ENCODE measurements at regions not wholly inside any gene's neighbourhood (a gene's known extent, or its start where the extent isn't known, plus 50 kb on each side); places are given as distances from the start of the nearest gene placed in this dataset.

DNA sequence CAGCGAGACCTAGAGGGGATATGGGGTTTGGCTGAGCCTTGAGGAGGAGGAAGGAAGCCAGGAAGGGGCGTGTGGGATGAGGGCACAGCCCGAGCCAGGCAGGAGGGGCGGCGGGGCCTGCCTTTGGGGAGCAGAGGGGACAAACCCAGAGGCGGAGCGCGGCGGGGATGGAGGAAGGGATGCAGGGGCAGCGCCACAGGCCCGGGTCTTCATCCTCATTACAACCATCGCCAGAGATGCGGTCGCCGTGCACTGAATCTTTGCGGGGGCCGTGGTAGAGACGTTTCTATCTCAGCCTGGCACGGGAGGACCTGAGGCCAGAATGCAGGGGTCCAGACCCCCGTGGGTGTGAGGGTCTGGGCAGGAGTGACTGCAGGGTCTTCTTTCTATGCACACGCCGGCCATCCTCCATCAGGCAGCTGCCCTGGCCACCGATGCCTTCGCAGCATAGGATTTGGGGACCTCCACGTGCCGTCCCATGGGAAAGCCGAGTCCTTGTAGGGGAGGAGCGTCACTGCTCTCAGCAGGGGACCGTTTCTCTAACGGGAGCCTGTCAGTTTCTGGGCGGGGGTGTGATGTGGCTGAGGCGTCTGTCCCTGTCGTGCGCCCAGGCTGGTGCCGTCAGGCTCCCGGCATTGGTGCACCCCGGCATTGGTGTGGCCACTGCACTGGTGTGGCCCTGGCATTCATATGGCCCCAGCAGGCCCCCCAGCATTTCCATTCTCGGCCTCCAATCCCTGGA lies 1267.9 kb downstream of the BRD1 start:
- TF ChIP-seq, protein P1, sequence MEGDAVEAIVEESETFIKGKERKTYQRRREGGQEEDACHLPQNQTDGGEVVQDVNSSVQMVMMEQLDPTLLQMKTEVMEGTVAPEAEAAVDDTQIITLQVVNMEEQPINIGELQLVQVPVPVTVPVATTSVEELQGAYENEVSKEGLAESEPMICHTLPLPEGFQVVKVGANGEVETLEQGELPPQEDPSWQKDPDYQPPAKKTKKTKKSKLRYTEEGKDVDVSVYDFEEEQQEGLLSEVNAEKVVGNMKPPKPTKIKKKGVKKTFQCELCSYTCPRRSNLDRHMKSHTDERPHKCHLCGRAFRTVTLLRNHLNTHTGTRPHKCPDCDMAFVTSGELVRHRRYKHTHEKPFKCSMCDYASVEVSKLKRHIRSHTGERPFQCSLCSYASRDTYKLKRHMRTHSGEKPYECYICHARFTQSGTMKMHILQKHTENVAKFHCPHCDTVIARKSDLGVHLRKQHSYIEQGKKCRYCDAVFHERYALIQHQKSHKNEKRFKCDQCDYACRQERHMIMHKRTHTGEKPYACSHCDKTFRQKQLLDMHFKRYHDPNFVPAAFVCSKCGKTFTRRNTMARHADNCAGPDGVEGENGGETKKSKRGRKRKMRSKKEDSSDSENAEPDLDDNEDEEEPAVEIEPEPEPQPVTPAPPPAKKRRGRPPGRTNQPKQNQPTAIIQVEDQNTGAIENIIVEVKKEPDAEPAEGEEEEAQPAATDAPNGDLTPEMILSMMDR (IDR thresholded peaks at IDR 0.05; ENCODE audit: low read depth, low read length), result no peak
- TF ChIP-seq, protein P2, sequence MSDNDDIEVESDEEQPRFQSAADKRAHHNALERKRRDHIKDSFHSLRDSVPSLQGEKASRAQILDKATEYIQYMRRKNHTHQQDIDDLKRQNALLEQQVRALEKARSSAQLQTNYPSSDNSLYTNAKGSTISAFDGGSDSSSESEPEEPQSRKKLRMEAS (IDR thresholded peaks at IDR 0.05; ENCODE audit: low read depth, low read length), result no peak
- TF ChIP-seq MYC (IDR thresholded peaks at IDR 0.05; ENCODE audit: low read depth, low read length) (no peak), POLR2A (IDR thresholded peaks at IDR 0.05; ENCODE audit: extremely low read depth, insufficient read length) (no peak)

Data from NB4 (cell line).